Activated CD8-positive, alpha-beta memory T cell treated with anti-CD3 and anti-CD28 coated beads for 24 hours (primary cell): ENCODE measurements at regions not wholly inside any gene's neighbourhood (a gene's known extent, or its start where the extent isn't known, plus 50 kb on each side); places are given as distances from the start of the nearest gene placed in this dataset.
"Not testable (repeated sequence)": the region's sequence is repeated elsewhere in the genome, so short reads cannot be mapped to it uniquely, and the experiment has no call there.

ENCODE experiments used
- DNase-seq: peaks from one replicate; pipeline ENCODE4 v3.0.0-alpha.2; 2020

DNA sequence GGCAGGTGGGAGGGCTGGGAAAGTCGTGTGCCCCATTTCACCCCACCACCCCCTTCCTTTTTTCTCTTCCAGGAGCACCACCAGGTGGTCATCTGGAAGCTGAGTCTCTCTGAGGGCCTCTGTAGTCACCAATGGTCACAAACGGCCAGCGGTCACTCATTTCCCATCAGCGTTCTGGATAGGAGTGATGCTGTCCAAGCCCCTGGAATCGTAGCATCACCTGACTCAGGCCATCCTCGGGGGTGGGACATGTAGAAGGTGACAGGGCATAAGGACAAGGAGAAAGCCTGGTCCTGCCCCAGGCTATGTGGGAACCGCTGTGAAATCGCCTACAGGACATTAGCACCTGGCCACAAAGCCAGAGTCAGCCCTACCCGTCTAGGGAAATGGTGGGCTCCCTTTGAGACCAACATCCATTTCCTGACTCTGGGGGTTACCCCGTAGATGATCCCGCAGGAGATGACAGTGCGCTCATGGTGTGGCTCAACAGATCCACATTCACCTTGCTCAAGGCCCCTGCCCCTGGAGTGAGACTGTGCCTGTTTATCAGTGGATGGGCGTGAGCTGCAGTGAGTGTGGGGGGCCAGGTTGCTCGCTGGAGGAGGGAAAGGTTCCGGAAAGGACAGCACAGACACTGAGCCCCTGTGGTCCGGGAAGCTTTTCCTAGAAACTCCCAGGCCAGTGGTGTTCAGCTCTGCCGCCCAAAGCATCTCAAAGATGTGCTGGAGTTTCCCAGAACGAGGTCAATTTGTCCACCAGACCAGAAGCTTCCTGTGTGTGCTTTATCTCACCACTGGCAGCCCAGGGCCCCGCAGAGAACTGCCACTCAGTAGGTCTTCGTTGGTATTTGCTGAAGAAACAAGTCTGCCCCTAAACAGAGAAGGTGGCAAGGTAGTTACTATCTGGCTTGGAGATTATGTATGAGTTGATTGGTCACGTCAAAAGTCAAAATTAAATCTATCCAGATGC lies 61.1 kb upstream of the UNC5A start:
- DNase-seq = peak; percentile 41

DNA sequence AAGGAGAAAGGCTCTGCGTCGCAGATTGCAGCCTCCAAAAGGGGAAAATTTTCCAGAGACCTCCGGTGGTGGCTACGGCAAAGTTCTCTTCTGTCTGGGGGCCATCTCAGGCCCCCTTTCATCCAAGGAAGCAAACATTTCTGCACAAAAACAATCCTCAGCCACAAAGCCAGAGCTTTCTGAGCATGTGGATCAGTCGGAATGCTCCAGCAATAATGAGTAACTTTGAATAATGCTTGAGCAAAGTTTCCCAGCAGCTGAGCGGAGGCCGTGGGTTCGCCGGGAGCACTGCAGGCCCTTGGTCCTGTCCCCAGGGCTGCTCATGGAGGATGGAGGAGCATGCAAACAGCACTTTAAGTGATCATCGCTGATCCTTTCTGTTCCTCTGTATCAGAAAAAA lies 60.2 kb upstream of the UNC5A start:
- peak; percentile 11 for DNase-seq

DNA sequence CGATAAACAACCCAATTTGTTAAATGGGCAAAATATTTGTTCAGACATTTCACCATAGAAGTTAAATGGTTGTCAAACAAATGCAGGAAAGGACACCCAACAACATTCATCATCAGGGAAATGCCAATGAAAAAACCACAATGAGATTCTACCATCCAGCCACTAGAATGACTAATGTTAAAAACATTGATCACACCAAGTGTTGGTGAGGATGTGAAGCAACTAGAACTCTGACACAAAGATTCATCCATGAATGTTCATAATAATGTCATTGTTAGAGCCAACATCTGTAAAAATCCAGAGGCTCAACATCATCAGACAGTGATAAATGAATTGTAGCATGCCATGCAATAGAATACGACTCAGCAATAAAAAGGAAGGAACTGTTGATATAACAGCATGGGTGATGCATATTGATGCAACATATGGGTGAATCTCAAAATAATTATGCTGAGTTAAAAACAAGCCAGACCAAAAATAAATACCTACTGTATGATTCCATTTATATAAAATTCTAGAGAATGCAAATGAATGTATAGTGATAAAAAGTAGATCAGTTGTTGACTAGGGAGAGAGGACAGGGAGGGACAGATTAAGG lies 55.9 kb upstream of the UNC5A start:
- no peak for DNase-seq

DNA sequence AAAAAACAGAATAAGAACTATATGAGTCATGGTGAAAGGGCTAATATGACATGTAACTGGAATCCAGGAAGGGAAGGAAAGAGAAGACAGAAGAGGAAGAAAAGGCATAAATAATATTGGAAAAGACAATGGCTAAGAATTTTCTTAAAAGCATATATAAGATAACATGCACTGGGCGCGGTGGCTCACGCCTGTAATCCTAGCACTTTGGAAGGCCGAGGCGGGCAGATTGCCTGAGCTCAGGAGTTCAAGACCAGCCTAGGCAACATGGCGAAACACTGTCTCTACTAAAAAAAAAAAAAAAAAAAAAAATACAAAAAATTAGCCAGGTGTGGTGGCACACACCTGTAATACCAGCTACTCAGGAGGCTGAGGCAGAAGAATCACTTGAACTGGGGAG lies 54.8 kb upstream of the UNC5A start:
- not testable (repeated sequence) for DNase-seq

DNA sequence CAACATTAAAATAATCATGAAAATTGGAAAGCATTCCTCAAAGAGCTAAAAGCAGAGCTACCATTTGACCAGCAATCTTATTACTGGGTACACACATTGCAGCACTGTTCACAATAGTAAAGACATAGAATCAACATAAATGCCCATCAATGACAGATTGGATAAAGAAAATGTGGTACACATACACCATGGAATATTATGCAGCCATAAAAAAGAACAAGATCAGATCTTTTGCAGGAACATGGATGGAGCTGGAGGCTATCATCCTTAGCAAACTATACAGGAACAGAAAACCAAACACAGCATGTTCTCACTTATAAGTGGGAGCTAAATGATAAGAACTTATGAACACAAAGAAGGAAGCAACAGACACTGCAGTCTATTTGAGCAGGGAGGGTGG lies 52.8 kb upstream of the UNC5A start:
- DNase-seq = not testable (repeated sequence)
